ENCODE measurements at regions not wholly inside any gene's neighbourhood (a gene's known extent, or its start where the extent isn't known, plus 50 kb on each side); places are given as distances from the start of the nearest gene placed in this dataset.

DNA sequence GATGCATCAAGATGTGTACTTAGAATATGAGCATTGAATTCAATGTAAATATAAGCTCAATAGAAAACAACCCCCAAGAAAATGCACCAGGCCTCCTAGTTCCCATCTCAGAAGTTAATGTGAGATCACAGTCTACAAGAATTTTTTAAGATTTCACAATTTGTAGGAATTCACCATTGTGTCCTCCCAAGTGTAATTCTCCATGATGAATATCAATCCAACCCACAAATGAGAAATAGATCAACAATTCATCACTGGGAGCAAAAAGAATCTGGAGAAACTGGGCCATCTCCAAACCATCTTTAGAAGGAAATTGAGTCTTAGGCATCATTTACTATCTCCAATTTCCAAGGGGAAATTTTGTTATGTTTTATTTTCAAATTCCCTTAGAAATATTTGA lies 310.5 kb upstream of the GOT2 start:
- TF ChIP-seq POLR2A (IDR thresholded peaks at IDR 0.05), result no peak
- TF ChIP-seq, protein P1, sequence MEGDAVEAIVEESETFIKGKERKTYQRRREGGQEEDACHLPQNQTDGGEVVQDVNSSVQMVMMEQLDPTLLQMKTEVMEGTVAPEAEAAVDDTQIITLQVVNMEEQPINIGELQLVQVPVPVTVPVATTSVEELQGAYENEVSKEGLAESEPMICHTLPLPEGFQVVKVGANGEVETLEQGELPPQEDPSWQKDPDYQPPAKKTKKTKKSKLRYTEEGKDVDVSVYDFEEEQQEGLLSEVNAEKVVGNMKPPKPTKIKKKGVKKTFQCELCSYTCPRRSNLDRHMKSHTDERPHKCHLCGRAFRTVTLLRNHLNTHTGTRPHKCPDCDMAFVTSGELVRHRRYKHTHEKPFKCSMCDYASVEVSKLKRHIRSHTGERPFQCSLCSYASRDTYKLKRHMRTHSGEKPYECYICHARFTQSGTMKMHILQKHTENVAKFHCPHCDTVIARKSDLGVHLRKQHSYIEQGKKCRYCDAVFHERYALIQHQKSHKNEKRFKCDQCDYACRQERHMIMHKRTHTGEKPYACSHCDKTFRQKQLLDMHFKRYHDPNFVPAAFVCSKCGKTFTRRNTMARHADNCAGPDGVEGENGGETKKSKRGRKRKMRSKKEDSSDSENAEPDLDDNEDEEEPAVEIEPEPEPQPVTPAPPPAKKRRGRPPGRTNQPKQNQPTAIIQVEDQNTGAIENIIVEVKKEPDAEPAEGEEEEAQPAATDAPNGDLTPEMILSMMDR (IDR thresholded peaks at IDR 0.05), result no peak
